Keratinocyte (primary cell): ENCODE measurements at regions not wholly inside any gene's neighbourhood (a gene's known extent, or its start where the extent isn't known, plus 50 kb on each side); places are given as distances from the start of the nearest gene placed in this dataset.

Experiments used
- EZH2 ChIP-seq: IDR thresholded peaks from one replicate; pipeline ENCODE4 v1.6.1; 2012; ENCODE audit warnings: inconsistent platforms, mild to moderate bottlenecking, low read length, moderate library complexity
- TF ChIP-seq, protein P1 (sequence below), 3 experiments: IDR thresholded peaks in 1 of 3; conservative IDR thresholded peaks in 1 of 3; optimal IDR thresholded peaks in 1 of 3; 2 replicates in 2 of 3; 3 replicates in 1 of 3; pipeline versions ENCODE3 to v1.5.1; 2011; ENCODE audit warnings: low read length in 3 of 3, mild to moderate bottlenecking in 3 of 3, moderate library complexity in 2 of 3, control low read depth in 1 of 3, inconsistent platforms in 1 of 3; ENCODE audit not compliant: insufficient read depth in 2 of 3; ENCODE audit errors: extremely low read depth in 1 of 3

DNA sequence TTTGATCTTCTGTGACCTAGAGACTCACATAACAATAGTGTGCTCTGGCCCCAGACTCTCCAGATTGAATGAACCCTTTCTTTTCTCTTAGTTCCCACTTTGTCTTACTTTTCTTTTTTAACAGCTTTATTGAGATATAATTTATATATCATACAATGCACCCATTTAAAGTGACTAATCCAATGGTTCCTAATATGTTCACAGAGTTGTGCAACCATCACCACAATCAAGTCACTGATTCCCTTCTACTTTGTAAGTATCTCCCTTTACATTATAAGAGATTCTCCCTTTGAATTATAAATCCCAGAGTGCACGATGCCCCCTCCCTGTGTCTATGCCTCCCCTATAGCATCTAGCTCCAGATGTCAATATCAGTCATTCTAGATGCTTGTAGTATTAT lies 172.4 kb downstream of the HINT1 start:
- TF ChIP-seq, protein P1, sequence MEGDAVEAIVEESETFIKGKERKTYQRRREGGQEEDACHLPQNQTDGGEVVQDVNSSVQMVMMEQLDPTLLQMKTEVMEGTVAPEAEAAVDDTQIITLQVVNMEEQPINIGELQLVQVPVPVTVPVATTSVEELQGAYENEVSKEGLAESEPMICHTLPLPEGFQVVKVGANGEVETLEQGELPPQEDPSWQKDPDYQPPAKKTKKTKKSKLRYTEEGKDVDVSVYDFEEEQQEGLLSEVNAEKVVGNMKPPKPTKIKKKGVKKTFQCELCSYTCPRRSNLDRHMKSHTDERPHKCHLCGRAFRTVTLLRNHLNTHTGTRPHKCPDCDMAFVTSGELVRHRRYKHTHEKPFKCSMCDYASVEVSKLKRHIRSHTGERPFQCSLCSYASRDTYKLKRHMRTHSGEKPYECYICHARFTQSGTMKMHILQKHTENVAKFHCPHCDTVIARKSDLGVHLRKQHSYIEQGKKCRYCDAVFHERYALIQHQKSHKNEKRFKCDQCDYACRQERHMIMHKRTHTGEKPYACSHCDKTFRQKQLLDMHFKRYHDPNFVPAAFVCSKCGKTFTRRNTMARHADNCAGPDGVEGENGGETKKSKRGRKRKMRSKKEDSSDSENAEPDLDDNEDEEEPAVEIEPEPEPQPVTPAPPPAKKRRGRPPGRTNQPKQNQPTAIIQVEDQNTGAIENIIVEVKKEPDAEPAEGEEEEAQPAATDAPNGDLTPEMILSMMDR (optimal IDR thresholded peaks at IDR 0.05 in 1 of 3, IDR thresholded peaks at IDR 0.05 in 1 of 3, conservative IDR thresholded peaks at IDR 0.05 in 1 of 3; ENCODE audit: extremely low read depth in 1 of 3, insufficient read depth in 2 of 3, low read length in 3 of 3): no peak
- no peak for TF ChIP-seq EZH2
